ENCODE measurements at regions not wholly inside any gene's neighbourhood (a gene's known extent, or its start where the extent isn't known, plus 50 kb on each side); places are given as distances from the start of the nearest gene placed in this dataset.

- TF ChIP-seq EZH2 (IDR thresholded peaks at IDR 0.05) (no peak), POLR2AphosphoS5 (IDR thresholded peaks at IDR 0.05; ENCODE audit: borderline replicate concordance, low read depth, low read length) (no peak)
Observed at GRCh38 chr14:101336183-101336582, 225.1 kb upstream of the DIO3 start.

Measured in SK-N-MC (cell line).